HL-60 (cell line): ENCODE measurements at regions not wholly inside any gene's neighbourhood (a gene's known extent, or its start where the extent isn't known, plus 50 kb on each side); places are given as distances from the start of the nearest gene placed in this dataset.

Source experiments
- POLR2AphosphoS5 ChIP-seq: IDR thresholded peaks from 2 replicates; pipeline ENCODE4 v1.6.1; 2012; ENCODE audit warnings: low read depth
- TF ChIP-seq, protein P1 (sequence below): IDR thresholded peaks from one replicate; pipeline ENCODE4 v1.5.1; 2011; ENCODE audit warnings: low read length, control low read depth, inconsistent platforms; ENCODE audit not compliant: insufficient read depth

DNA sequence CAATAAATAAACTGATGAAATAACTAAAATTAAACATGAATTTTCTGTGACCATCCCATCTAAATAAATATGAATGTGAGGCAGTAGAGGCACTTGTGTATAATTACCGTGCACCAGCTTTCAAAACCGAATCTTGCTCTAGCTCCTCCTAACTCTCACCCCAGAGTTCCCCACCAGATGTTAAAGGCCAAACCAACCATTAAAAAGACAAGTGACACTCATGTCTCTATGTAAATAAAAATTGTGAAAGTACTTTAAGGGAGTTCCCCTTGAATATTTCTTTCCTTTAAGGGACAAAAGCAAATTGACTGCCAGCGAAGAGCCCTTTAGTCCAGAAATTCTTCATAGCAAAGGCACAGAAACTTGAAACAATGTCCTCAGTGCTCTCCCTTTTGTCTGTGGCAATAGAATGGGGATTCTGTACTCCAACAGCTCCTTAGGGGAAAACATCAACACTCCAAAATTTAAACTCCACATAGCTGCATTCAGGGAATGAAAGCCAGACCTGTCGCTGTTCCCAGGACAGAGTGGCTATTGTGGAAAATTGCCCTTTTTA lies 101.7 kb upstream of the SOX21 start:
- TF ChIP-seq, protein P1, sequence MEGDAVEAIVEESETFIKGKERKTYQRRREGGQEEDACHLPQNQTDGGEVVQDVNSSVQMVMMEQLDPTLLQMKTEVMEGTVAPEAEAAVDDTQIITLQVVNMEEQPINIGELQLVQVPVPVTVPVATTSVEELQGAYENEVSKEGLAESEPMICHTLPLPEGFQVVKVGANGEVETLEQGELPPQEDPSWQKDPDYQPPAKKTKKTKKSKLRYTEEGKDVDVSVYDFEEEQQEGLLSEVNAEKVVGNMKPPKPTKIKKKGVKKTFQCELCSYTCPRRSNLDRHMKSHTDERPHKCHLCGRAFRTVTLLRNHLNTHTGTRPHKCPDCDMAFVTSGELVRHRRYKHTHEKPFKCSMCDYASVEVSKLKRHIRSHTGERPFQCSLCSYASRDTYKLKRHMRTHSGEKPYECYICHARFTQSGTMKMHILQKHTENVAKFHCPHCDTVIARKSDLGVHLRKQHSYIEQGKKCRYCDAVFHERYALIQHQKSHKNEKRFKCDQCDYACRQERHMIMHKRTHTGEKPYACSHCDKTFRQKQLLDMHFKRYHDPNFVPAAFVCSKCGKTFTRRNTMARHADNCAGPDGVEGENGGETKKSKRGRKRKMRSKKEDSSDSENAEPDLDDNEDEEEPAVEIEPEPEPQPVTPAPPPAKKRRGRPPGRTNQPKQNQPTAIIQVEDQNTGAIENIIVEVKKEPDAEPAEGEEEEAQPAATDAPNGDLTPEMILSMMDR: no peak
- TF ChIP-seq POLR2AphosphoS5: no peak
